ENCODE measurements at regions not wholly inside any gene's neighbourhood (a gene's known extent, or its start where the extent isn't known, plus 50 kb on each side); places are given as distances from the start of the nearest gene placed in this dataset.

DNA sequence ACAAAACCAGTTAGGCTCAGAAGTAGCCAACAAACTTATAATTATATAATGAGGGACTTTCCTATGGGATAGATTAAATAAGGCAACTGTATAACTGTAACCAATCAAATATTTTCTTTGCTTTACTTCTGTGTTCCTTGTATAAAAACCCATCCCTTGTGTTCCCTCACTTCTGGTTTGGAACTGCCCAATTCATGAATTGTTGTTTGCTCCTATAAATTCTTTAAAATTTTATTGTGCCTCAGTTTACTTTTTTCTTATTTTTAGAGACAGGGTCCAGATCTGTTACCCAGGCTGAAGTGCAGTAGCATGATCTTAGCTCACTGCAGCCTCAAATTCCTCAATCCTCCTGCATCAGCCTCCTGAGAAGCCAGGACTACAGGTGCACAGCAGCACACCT is 155.7 kb downstream of the SMAD6 start (continued):
- TF ChIP-seq ZNF331 (CRISPR knock-in tag; IDR thresholded peaks at IDR 0.05; ENCODE audit: low read depth) = no peak
- TF ChIP-seq, protein P1, sequence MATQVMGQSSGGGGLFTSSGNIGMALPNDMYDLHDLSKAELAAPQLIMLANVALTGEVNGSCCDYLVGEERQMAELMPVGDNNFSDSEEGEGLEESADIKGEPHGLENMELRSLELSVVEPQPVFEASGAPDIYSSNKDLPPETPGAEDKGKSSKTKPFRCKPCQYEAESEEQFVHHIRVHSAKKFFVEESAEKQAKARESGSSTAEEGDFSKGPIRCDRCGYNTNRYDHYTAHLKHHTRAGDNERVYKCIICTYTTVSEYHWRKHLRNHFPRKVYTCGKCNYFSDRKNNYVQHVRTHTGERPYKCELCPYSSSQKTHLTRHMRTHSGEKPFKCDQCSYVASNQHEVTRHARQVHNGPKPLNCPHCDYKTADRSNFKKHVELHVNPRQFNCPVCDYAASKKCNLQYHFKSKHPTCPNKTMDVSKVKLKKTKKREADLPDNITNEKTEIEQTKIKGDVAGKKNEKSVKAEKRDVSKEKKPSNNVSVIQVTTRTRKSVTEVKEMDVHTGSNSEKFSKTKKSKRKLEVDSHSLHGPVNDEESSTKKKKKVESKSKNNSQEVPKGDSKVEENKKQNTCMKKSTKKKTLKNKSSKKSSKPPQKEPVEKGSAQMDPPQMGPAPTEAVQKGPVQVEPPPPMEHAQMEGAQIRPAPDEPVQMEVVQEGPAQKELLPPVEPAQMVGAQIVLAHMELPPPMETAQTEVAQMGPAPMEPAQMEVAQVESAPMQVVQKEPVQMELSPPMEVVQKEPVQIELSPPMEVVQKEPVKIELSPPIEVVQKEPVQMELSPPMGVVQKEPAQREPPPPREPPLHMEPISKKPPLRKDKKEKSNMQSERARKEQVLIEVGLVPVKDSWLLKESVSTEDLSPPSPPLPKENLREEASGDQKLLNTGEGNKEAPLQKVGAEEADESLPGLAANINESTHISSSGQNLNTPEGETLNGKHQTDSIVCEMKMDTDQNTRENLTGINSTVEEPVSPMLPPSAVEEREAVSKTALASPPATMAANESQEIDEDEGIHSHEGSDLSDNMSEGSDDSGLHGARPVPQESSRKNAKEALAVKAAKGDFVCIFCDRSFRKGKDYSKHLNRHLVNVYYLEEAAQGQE (IDR thresholded peaks at IDR 0.05; ENCODE audit: unreplicated experiment) = no peak
- TF ChIP-seq ZNF114 (CRISPR knock-in tag; IDR thresholded peaks at IDR 0.05) = no peak

DNA sequence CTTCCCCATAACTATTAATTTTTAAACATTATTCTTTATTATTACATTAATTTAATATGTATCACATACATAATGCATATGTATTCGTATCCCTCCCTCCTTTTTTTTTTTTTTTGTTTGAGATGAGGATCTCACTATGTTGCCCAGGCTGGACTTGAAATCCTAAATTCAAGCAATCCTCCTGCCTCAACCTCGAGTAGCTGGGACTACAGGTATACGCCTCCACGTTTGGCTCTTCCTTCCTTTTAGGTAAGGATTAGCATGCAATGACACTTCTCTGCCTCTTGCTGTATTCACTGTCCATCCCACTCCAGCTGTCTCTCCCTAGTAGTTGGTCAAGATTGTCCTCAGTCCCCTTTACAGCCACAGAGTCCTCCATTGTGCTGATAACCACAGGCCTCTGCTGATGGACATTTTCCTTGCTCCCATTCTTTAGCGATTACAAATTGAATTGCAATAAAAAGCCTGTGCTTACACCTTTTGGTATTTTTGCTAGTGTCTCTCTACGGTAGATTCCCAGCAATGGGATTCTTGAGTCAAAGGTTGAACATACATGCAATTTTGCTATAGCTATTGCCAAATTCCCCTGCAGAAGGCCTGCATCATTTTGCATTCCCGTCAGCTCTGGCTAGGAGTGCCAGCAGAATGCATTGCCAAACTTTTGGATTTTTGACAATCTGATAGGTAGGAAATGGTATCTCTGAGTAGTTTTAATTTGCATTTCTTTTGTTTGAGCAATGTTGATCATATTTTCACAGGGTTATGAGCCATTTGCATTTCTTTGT is 156.6 kb downstream of the SMAD6 start:
- no peaks in the 10 kb centered on the region for H3K79me2 ChIP-seq (replicated peaks; ENCODE audit: insufficient read depth)
- ATAC-seq (no peak), DNase-seq (ENCODE audit: low spot score) (no peak)

DNA sequence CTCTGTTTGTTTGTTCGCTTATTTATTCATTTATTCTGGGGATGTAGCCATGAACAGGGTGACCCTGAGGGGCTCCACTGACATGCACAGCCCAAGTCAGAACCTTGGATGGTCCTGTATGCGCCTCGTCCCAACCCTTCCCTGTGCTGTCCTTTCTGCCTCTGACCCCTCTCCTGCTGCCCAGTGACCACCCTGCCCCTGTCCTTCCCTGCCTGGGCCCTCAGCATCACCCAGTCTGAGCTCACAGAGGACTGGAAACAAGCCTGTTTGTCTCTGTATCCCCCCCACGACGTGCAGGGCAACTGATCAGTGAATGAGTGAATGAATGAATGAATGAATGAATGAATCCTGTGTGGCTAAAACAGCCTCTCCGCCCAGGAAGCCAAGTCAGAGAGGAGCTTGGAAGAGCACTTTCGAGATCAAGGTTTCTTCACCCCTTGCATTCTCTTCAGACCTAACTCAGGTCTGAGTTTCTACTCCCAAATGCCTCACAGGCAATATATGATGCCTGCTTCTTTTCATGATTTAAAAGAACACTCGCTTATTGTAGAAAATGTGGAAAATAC is 157.7 kb downstream of the SMAD6 start:
- no peak for DNase-seq (ENCODE audit: low spot score)
- no peak overlapping the region for H3K4me2 ChIP-seq
- H3K27me3 ChIP-seq (ENCODE audit: insufficient read depth) = no peaks in the 10 kb centered on the region
- Mint-ChIP-seq H3K36me3 (ENCODE audit: low read depth) (no peaks in the 10 kb centered on the region), H3K4me1 (peaks cover 10% of the 10 kb centered on the region), H3K9me3 (no peaks in the 10 kb centered on the region), H3K27me3 (ENCODE audit: insufficient read depth, low read depth, poor library complexity) (peaks cover 4% of the 10 kb centered on the region), H3K4me3 (no peak overlapping the region), H3K27ac (no peak overlapping the region)
- no peak overlapping the region for H3K27ac ChIP-seq (ENCODE audit: low read depth)
- no peaks in the 10 kb centered on the region for H3K79me2 ChIP-seq (replicated peaks; ENCODE audit: insufficient read depth)
- no peak for ATAC-seq
- no peaks in the 10 kb centered on the region for H3K4me1 ChIP-seq (ENCODE audit: insufficient read depth)
- no peak overlapping the region for H2AFZ ChIP-seq
- no peaks in the 10 kb centered on the region for H3K9me2 ChIP-seq (ENCODE audit: insufficient read depth)
- H4K20me1 ChIP-seq (replicated peaks; ENCODE audit: insufficient read depth) = no peaks in the 10 kb centered on the region; the same call in 1 of the 2 replicates
- H3K4me3 ChIP-seq = no peak overlapping the region
- H3K36me3 ChIP-seq (ENCODE audit: insufficient read depth) = no peaks in the 10 kb centered on the region
- H3F3A ChIP-seq (replicated peaks; ENCODE audit: low read depth) = no peaks in the 10 kb centered on the region
- TF ChIP-seq STAT1 (IDR thresholded peaks at IDR 0.05; ENCODE audit: unreplicated experiment) (no peak), JUNB (IDR thresholded peaks at IDR 0.05; ENCODE audit: unreplicated experiment) (no peak), ZNF331 (CRISPR knock-in tag; IDR thresholded peaks at IDR 0.05; ENCODE audit: low read depth) (no peak), ZNF114 (CRISPR knock-in tag; IDR thresholded peaks at IDR 0.05) (no peak), EZH2phosphoT487 (IDR thresholded peaks at IDR 0.05; ENCODE audit: unreplicated experiment) (no peak), NANOG (IDR thresholded peaks at IDR 0.05; ENCODE audit: borderline replicate concordance) (no peak), CREB1 (CRISPR knock-in tag; IDR thresholded peaks at IDR 0.05; ENCODE audit: low read depth) (no peak), EZH2 (IDR thresholded peaks at IDR 0.05; ENCODE audit: low read depth, unreplicated experiment) (no peak), POLR2AphosphoS5 (IDR thresholded peaks at IDR 0.05; ENCODE audit: low read depth) (no peak)
- TF ChIP-seq, protein P2, sequence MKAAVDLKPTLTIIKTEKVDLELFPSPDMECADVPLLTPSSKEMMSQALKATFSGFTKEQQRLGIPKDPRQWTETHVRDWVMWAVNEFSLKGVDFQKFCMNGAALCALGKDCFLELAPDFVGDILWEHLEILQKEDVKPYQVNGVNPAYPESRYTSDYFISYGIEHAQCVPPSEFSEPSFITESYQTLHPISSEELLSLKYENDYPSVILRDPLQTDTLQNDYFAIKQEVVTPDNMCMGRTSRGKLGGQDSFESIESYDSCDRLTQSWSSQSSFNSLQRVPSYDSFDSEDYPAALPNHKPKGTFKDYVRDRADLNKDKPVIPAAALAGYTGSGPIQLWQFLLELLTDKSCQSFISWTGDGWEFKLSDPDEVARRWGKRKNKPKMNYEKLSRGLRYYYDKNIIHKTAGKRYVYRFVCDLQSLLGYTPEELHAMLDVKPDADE (IDR thresholded peaks at IDR 0.05) = no peak
- TF ChIP-seq, protein P3, sequence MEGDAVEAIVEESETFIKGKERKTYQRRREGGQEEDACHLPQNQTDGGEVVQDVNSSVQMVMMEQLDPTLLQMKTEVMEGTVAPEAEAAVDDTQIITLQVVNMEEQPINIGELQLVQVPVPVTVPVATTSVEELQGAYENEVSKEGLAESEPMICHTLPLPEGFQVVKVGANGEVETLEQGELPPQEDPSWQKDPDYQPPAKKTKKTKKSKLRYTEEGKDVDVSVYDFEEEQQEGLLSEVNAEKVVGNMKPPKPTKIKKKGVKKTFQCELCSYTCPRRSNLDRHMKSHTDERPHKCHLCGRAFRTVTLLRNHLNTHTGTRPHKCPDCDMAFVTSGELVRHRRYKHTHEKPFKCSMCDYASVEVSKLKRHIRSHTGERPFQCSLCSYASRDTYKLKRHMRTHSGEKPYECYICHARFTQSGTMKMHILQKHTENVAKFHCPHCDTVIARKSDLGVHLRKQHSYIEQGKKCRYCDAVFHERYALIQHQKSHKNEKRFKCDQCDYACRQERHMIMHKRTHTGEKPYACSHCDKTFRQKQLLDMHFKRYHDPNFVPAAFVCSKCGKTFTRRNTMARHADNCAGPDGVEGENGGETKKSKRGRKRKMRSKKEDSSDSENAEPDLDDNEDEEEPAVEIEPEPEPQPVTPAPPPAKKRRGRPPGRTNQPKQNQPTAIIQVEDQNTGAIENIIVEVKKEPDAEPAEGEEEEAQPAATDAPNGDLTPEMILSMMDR (conservative IDR thresholded peaks at IDR 0.05; ENCODE audit: low read depth in 2 of 2) = no peak

More for the DNA sequence above, 156.6 kb downstream of the SMAD6 start:
- Mint-ChIP-seq H3K36me3 (ENCODE audit: low read depth) (no peaks in the 10 kb centered on the region), H3K9me3 (no peaks in the 10 kb centered on the region), H3K27me3 (ENCODE audit: insufficient read depth, low read depth, poor library complexity) (peaks cover 7% of the 10 kb centered on the region), H3K4me1 (peaks cover 19% of the 10 kb centered on the region), H3K27ac (no peak overlapping the region), H3K4me3 (no peak overlapping the region)
- H3K4me3 ChIP-seq = no peak overlapping the region
- H3K4me1 ChIP-seq (ENCODE audit: insufficient read depth) = no peaks in the 10 kb centered on the region
- no peaks in the 10 kb centered on the region for H3K36me3 ChIP-seq (ENCODE audit: insufficient read depth)
- H3K27ac ChIP-seq (ENCODE audit: low read depth) = no peak overlapping the region
- no peaks in the 10 kb centered on the region for H3K27me3 ChIP-seq (ENCODE audit: insufficient read depth)
- no peak overlapping the region for H2AFZ ChIP-seq
- no peaks in the 10 kb centered on the region for H3F3A ChIP-seq (replicated peaks; ENCODE audit: low read depth)
- no peaks in the 10 kb centered on the region for H3K9me2 ChIP-seq (ENCODE audit: insufficient read depth)
- no peak overlapping the region for H3K4me2 ChIP-seq
- H4K20me1 ChIP-seq (replicated peaks; ENCODE audit: insufficient read depth) = no peaks in the 10 kb centered on the region; the same call in 1 of the 2 replicates
- TF ChIP-seq STAT1 (IDR thresholded peaks at IDR 0.05; ENCODE audit: unreplicated experiment) (no peak), ZNF331 (CRISPR knock-in tag; IDR thresholded peaks at IDR 0.05; ENCODE audit: low read depth) (no peak)

Data from GM23338 (cell line).